GM19397 (cell line): ENCODE measurements at regions not wholly inside any gene's neighbourhood (a gene's known extent, or its start where the extent isn't known, plus 50 kb on each side); places are given as distances from the start of the nearest gene placed in this dataset.
"Not testable (repeated sequence)": the region's sequence is repeated elsewhere in the genome, so short reads cannot be mapped to it uniquely, and the experiment has no call there.

Experiments used
- ATAC-seq: cut with Tn5 transposase; IDR thresholded peaks from one replicate; pipeline ENCODE4 v1.9.1; 2021; ENCODE audit warnings: mild to moderate bottlenecking, moderate library complexity; ENCODE audit not compliant: unreplicated experiment

DNA sequence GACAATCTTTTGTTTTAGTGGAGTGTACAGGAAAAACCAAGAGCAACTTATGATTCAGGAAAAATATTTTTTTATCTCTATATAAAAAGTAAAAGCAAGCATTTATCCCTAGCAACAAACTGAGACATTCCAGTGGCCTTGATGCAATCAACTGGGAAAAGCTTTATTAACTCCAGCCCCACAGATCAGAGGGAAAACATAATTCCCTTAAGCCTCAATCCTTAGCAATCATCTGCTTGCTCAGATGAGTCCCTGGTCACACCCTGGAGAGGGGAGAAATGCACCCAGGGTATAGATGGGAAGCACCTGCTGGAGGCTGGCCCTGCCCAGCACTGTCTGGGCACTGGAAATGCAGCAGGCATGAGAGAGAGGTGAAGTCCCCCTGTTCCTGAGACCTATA, 636.6 kb downstream of the TNS3 start:
- ATAC-seq = no peak

- ATAC-seq = no peak
Observed at GRCh38 chr7:46943996-46944395, 637.9 kb downstream of the TNS3 start.

GRCh38 chr7:46942574-46942973, 639.3 kb downstream of the TNS3 start:
- no peak for ATAC-seq

GRCh38 chr7:46940178-46940577, 641.7 kb downstream of the TNS3 start:
- ATAC-seq = no peak

GRCh38 chr7:46939558-46939957, 642.4 kb downstream of the TNS3 start:
- no peak for ATAC-seq

DNA sequence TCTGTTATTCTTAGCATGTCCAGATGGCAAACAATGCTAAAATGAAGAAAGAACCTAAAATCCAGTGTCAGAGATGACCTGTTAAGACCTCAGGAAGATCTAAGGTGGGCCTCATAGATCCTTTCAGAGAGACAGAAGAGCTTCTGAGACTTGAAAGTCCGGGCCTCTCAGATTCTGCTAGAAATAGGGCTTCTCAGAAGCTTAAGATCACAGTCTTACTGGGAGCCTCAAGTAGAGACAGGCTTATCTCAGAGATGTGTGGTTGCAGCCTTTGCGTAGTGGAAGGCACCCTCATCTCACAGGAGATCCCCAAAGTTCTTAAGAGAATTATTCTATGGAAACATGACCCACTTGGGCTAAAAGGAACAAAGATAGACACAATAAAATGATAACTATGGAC, 642.8 kb downstream of the TNS3 start:
- ATAC-seq = no peak

- ATAC-seq = no peak
Observed at GRCh38 chr7:46937826-46938225, 644.1 kb downstream of the TNS3 start.

DNA sequence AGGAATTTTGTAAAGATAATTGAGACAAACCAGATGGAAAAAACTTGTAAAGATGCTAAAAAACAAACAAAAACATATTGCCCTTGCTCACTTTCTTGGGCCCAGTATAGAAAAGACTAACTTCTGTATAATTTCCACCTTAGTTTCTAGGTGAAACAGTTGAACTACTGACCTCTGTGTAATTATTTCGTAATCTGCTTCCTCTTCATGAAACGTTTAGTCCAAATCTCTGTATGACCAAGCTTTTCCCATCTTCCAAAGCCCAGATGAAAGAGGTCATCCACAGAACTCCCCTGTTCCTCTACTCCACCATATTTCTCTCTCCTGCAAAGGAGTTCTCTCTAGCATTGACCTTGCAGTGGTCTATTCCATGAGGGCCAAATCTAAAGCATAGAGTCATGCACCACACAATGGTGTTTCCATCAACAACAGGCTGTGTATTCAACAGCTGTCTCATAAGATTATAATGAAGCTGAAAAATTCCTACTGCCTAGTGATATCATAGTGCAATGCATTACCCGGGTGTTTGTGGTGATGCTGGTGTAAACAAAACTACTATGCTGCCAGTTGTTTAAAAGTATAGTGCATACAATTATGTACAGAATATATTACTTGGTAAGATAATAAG, 647.6 kb downstream of the TNS3 start:
- no peak for ATAC-seq

DNA sequence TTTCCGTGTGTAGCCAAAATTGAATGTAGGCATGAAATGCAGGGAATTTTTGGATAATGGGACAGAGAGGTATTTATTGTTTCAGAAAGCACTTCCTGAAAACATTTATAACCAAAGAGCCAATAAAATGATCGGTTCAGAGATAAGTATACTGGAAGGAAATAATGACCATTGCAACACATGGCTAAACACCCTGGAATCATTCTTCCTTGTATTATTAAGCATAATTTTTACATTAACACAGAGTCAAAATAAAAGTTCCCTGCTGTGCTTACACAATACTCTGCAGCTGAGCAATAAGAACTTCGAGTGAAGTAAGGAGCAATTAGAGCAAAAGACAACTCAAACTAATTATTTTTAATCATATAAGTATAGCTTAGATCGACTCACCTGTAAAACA, 648.3 kb downstream of the TNS3 start:
- ATAC-seq = no peak

- ATAC-seq = no peak
Observed at GRCh38 chr7:46932676-46933424, 649.1 kb downstream of the TNS3 start.

- no peak for ATAC-seq
Observed at GRCh38 chr7:46932306-46932675, 649.6 kb downstream of the TNS3 start.

DNA sequence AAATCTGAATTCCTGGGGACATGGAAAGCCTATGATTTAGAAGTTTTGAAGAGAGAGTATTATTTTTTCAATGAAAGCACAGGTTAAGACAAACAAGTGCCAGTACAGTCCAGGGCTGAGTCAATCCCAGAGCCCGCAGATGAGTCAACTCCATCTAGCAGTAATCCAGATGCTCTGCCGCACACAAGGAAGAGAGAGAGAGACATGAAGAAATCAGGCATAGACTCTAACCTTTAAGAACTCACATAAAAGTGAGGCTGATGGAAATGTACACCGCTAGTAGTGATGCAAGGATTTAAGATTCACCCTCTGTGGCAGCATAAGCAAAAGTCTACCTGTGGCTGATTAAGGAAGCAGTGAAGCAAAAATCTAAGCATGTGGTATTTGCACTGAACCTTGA, 651.5 kb downstream of the TNS3 start:
- ATAC-seq = no peak

GRCh38 chr7:46929359-46929758, 652.6 kb downstream of the TNS3 start:
- no peak for ATAC-seq

DNA sequence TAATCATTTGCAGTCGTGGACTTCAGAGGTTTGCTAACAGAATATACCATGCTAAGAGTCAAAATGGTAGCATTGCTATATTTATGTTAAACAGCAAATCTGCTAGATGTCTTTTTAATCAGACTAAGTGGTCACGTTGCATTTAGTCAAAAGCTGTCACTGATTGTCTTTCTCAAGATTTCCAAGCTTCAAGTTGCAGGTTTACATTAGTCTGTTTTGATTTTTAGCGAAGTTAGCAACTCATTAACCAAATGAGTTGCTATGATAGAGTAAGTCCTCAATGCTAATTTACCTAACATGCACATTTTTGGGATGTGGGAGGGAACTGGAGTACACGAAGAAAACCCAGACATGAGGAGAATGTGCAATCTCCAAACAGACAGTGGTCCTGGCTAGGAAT, 653.2 kb downstream of the TNS3 start:
- no peak for ATAC-seq

DNA sequence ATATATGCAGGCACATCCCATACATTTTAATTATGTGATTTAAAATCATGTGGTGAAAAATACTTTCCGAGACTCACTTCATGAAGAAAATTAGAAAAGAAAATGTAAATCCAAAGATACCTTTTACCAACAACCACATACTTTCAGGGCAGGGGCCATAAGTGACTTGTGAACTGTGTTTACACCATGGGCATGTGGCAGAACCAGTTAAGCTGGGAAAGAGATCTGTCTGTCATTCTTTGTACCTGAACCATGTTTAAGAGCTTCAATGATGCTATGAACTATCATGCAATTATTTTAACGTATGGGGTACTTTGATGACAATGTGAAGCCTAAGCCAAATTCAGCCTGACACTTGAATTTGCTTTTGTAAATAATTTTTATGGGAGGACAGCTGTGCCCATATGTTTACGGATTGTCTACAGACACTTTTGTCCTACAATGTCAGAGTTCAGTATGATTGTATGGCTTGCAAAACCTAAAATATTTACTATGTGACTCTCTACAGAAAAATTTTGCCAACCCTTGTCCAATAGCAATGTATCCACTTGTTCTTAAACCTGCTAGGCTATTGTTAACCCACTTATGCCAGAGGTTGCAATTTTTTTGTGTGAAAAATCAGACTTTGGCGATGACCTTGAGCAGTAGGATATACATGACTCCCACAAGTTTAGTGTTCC, 654.6 kb downstream of the TNS3 start:
- ATAC-seq = no peak

DNA sequence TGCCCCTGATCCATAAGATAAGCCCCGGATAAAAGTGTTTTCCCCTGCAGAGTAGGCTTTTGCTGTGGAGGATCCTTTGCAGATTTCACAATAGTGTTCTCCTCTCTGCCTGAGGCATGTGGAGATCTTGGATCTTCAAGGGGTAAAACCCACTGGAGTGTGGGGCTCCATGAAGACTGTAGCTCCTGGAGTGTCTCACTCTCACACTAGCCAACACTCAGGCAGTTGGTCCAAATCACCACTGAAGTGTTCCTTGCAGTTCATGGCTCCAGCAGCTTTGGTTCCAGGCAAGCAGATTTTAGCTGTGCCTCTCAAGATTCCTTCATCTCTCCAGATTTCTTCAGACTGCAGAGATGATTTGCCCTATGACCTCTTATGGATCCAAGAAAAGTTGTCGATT, 665.3 kb downstream of the TNS3 start:
- no peak for ATAC-seq

DNA sequence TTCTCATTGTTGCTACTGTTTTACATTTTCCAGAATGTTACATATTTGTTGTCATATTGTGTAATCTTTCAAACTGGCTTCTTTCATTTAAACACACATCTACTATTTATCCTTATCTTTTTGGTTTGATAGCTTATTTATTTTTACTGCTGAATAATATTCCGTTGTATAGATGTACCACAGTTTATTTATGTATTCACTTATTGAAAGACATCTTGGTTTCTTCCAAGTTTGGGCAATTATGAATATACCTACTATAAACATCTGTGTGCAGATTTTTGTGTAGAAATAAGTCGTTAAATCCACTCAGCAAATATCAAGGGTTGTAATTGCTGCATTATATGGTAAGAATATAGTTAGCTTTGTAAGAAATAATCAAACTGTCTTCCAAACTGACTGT, 669.2 kb downstream of the TNS3 start:
- ATAC-seq = no peak

- no peak for ATAC-seq
Observed at GRCh38 chr7:46909601-46910051, 672.3 kb downstream of the TNS3 start.

DNA sequence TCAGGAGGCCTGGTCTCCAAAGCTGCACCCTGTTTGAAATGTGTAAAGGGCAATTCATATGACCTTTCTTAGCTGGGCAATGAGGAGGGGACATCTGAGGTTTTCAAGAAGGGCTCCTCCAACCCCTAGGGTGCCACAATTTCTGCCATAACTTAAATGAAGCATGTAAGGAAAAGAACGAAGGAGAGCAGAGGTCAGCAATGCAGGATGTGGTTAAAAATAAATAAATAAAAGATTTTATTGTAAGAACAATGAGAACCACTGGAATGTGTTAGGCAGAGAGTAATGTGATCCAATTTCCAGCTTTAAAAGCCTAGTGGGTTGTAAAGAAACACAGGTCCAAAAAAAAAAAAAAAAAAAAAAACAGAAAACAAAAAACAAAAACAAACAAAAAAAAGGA, 673.1 kb downstream of the TNS3 start:
- no peak for ATAC-seq

DNA sequence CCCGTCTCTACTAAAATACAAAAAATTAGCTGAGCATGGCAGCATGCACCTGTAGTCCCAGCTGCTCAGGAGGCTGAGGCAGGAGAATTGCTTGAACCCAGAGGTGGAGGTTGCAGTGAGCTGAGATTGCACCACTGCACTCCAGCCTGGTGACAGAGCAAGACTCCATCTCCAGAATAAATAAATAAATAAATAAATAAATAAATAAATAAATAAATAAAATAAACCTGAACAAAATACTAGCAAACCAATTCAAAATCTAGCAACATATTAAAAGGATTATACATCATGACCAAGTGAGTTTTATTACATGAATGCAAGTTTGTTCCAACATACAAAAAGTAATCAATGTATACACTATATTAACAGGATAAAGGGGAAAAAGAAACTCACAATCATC, 677.4 kb downstream of the TNS3 start:
- ATAC-seq = not testable (repeated sequence)

DNA sequence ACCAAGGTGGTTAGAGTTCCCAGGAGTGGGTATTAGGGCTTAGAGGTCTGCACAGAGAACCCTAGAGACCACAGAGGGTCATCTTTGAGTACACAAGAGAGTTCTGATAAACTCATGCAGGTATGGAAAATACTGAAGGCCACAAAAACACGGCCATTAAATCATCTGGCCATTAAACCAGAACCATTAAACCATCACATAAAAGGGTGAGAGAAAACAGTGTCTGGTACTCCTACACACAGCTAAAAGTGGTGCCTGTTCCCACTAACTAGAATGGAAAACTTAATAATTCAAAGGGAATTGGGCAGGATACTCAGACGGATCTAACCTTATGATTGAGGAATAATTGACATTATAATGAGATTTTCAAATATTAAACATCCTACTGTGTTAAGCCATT, 679.4 kb downstream of the TNS3 start:
- ATAC-seq = no peak
